Keratinocyte (primary cell): ENCODE measurements at regions not wholly inside any gene's neighbourhood (a gene's known extent, or its start where the extent isn't known, plus 50 kb on each side); places are given as distances from the start of the nearest gene placed in this dataset.

ENCODE experiments used
- DNase-seq: peaks from one replicate; pipeline ENCODE4 v3.0.0-alpha.2; 2011; ENCODE audit warnings: low read depth, missing footprints, low spot score
- FAIRE-seq: peaks from 2 replicates; lab custom pipeline; 2011; peaks lifted over from hg19 to GRCh38; lab: Jason Lieb, UNC
- H2AFZ ChIP-seq: 2 replicates; pipeline ENCODE4 v1.6.0; 2012; ENCODE audit warnings: low read length, control low read depth, inconsistent platforms; ENCODE audit not compliant: control insufficient read depth
- H3K27ac ChIP-seq: 2 replicates; pipeline ENCODE4 v1.5.1; 2011; ENCODE audit warnings: low read length; ENCODE audit not compliant: control insufficient read depth, insufficient read depth
- H3K27me3 ChIP-seq: 3 replicates; pipeline ENCODE4 v1.6.0; 2011; ENCODE audit warnings: low read length; ENCODE audit not compliant: control insufficient read depth, insufficient read depth; ENCODE audit errors: extremely low read depth
- H3K36me3 ChIP-seq, 2 experiments: 2 replicates in 1 of 2; 3 replicates in 1 of 2; pipeline ENCODE4 v1.5.1; 2011; ENCODE audit warnings: low read length in 2 of 2, mild to moderate bottlenecking in 1 of 2; ENCODE audit not compliant: control insufficient read depth in 2 of 2, insufficient read depth in 2 of 2; ENCODE audit errors: extremely low read depth in 1 of 2
- H3K4me1 ChIP-seq: 3 replicates; pipeline ENCODE4 v1.5.1; 2011; ENCODE audit warnings: low read length; ENCODE audit not compliant: control insufficient read depth, insufficient read depth; ENCODE audit errors: extremely low read depth
- H3K4me2 ChIP-seq: 3 replicates; pipeline ENCODE4 v1.6.0; 2011; ENCODE audit warnings: low read depth, low read length; ENCODE audit not compliant: control insufficient read depth, insufficient read depth; ENCODE audit errors: extremely low read depth
- H3K4me3 ChIP-seq, 3 experiments: fragments of 200-600 bp in 1 of 3; sonication (generic) in 1 of 3; 2 replicates in 2 of 3; 3 replicates in 1 of 3; pipeline ENCODE4 v1.5.1; 2011 to 2016; ENCODE audit warnings: low read length in 3 of 3, mild to moderate bottlenecking in 3 of 3, control low read depth in 2 of 3, inconsistent platforms in 1 of 3, low read depth in 1 of 3, mixed read lengths in 1 of 3, mixed run types in 1 of 3, moderate library complexity in 1 of 3; ENCODE audit not compliant: control insufficient read depth in 2 of 3, insufficient read depth in 2 of 3; ENCODE audit errors: extremely low read depth in 1 of 3
- H3K79me2 ChIP-seq: 2 replicates; pipeline ENCODE4 v1.6.0; 2012; ENCODE audit warnings: low read length; ENCODE audit not compliant: control insufficient read depth, insufficient read depth
- H3K9ac ChIP-seq: 3 replicates; pipeline ENCODE4 v1.6.0; 2011; ENCODE audit warnings: low read length; ENCODE audit not compliant: control insufficient read depth, insufficient read depth; ENCODE audit errors: extremely low read depth
- H3K9me1 ChIP-seq: 3 replicates; pipeline ENCODE4 v1.6.0; 2011; ENCODE audit warnings: low read length; ENCODE audit not compliant: control insufficient read depth, insufficient read depth; ENCODE audit errors: extremely low read depth
- H3K9me3 ChIP-seq: 2 replicates; pipeline ENCODE4 v1.5.1; 2012; ENCODE audit warnings: low read depth, low read length; ENCODE audit not compliant: control insufficient read depth
- H4K20me1 ChIP-seq: 3 replicates; pipeline ENCODE4 v1.6.0; 2011; ENCODE audit warnings: low read length; ENCODE audit not compliant: control insufficient read depth, insufficient read depth; ENCODE audit errors: extremely low read depth
- CTCF ChIP-seq, 3 experiments: IDR thresholded peaks in 1 of 3; conservative IDR thresholded peaks in 1 of 3; optimal IDR thresholded peaks in 1 of 3; 2 replicates in 2 of 3; 3 replicates in 1 of 3; pipeline versions ENCODE3 to v1.5.1; 2011; ENCODE audit warnings: low read length in 3 of 3, mild to moderate bottlenecking in 3 of 3, moderate library complexity in 2 of 3, control low read depth in 1 of 3, inconsistent platforms in 1 of 3; ENCODE audit not compliant: insufficient read depth in 2 of 3; ENCODE audit errors: extremely low read depth in 1 of 3
- EZH2 ChIP-seq: IDR thresholded peaks from one replicate; pipeline ENCODE4 v1.6.1; 2012; ENCODE audit warnings: inconsistent platforms, mild to moderate bottlenecking, low read length, moderate library complexity
- dilution Hi-C: fragments of 300-500 bp; cut with MboI; formaldehyde crosslinking; loops from one replicate; pipeline ENCODE4 v1.7.0; 2020; ENCODE audit warnings: low sequenced_read_pairs; ENCODE audit not compliant: extremely low pct_ligation_motif_present

GRCh38 chr3:22907161-22907780 lies 295.9 kb upstream of the UBE2E2 start:
- H3K4me1 ChIP-seq: no peaks in the 10 kb centered on the region
- H3K27me3 ChIP-seq: no peaks in the 10 kb centered on the region
- TF ChIP-seq CTCF (optimal IDR thresholded peaks at IDR 0.05 in 1 of 3, IDR thresholded peaks at IDR 0.05 in 1 of 3, conservative IDR thresholded peaks at IDR 0.05 in 1 of 3; ENCODE audit: extremely low read depth in 1 of 3, insufficient read depth in 2 of 3, low read length in 3 of 3): no peak
- no peak for TF ChIP-seq EZH2
- H3K9me3 ChIP-seq: no peaks in the 10 kb centered on the region
- FAIRE-seq (no peak), DNase-seq (no peak)
- H3K4me3 ChIP-seq: no peak overlapping the region
- H4K20me1 ChIP-seq: no peaks in the 10 kb centered on the region
- no peaks in the 10 kb centered on the region for H3K9me1 ChIP-seq
- no peak overlapping the region for H3K4me2 ChIP-seq
- no peak overlapping the region for H3K27ac ChIP-seq
- no peaks in the 10 kb centered on the region for H3K36me3 ChIP-seq
- dilution Hi-C loops: no loop called here
- no peaks in the 10 kb centered on the region for H3K79me2 ChIP-seq
- H3K9ac ChIP-seq: no peak overlapping the region
- no peak overlapping the region for H2AFZ ChIP-seq

- no peaks in the 10 kb centered on the region for H3K36me3 ChIP-seq
- no peaks in the 10 kb centered on the region for H3K79me2 ChIP-seq
- no peak overlapping the region for H3K4me2 ChIP-seq
- no peak for FAIRE-seq
- H4K20me1 ChIP-seq: no peaks in the 10 kb centered on the region
- H3K27me3 ChIP-seq: no peaks in the 10 kb centered on the region
- no peaks in the 10 kb centered on the region for H3K4me1 ChIP-seq
- H2AFZ ChIP-seq: no peak overlapping the region
- H3K9ac ChIP-seq: no peak overlapping the region
- H3K27ac ChIP-seq: no peak overlapping the region
- H3K9me3 ChIP-seq: no peaks in the 10 kb centered on the region
- dilution Hi-C loops: no loop called here
- H3K9me1 ChIP-seq: no peaks in the 10 kb centered on the region
- no peak for TF ChIP-seq EZH2
- TF ChIP-seq CTCF (optimal IDR thresholded peaks at IDR 0.05 in 1 of 3, IDR thresholded peaks at IDR 0.05 in 1 of 3, conservative IDR thresholded peaks at IDR 0.05 in 1 of 3; ENCODE audit: extremely low read depth in 1 of 3, insufficient read depth in 2 of 3, low read length in 3 of 3): no peak
- H3K4me3 ChIP-seq: no peak overlapping the region
- no peak for DNase-seq
Measured at GRCh38 chr3:22907796-22908195, 295.3 kb upstream of the UBE2E2 start.
